ENCODE measurements at regions not wholly inside any gene's neighbourhood (a gene's known extent, or its start where the extent isn't known, plus 50 kb on each side); places are given as distances from the start of the nearest gene placed in this dataset.

- Histone ChIP-seq H2AFZ (ENCODE audit: low read depth, low read length) (no peak overlapping the region), H3K4me3 (ENCODE audit: low read length) (no peak overlapping the region), H3K9me3 (ENCODE audit: low read length) (no peaks in the 10 kb centered on the region), H3K27ac (ENCODE audit: low read length) (no peak overlapping the region), H3K36me3 (ENCODE audit: insufficient read depth, low read length) (no peaks in the 10 kb centered on the region), H4K20me1 (ENCODE audit: insufficient read depth) (no peaks in the 10 kb centered on the region), H3F3A (ENCODE audit: insufficient read depth, low read length, poor library complexity, severe bottlenecking) (peaks cover 4% of the 10 kb centered on the region), H3K9ac (ENCODE audit: low read length) (no peak overlapping the region), H3K79me2 (replicated peaks; ENCODE audit: insufficient read depth, low read length) (no peaks in the 10 kb centered on the region), H3K9me2 (ENCODE audit: insufficient read depth, low read length) (no peaks in the 10 kb centered on the region), H3K27me3 (ENCODE audit: insufficient read depth, low read depth, low read length) (no peaks in the 10 kb centered on the region), H3K4me2 (ENCODE audit: low read length) (no peak overlapping the region)
- TF ChIP-seq REST (IDR thresholded peaks at IDR 0.05; ENCODE audit: borderline replicate concordance) (no peak), SMC3 (conservative IDR thresholded peaks at IDR 0.05; ENCODE audit: poor library complexity) (no peak), TAF1 (IDR thresholded peaks at IDR 0.05; ENCODE audit: low read depth) (no peak), EZH2 (IDR thresholded peaks at IDR 0.05; ENCODE audit: borderline replicate concordance, insufficient read depth, low read length, poor library complexity, severe bottlenecking) (no peak), MXI1 (conservative IDR thresholded peaks at IDR 0.05; ENCODE audit: poor library complexity, severe bottlenecking) (no peak)
Measured at GRCh38 chr3:16728770-16729745, 123.8 kb upstream of the DAZL start.

GRCh38 chr3:16738451-16738850, 133.2 kb upstream of the DAZL start:
- H3K9me2 ChIP-seq (ENCODE audit: insufficient read depth, low read length) = no peaks in the 10 kb centered on the region
- H3K4me3 ChIP-seq (ENCODE audit: low read length) = no peak overlapping the region
- H3K79me2 ChIP-seq (replicated peaks; ENCODE audit: insufficient read depth, low read length) = no peaks in the 10 kb centered on the region
- H3F3A ChIP-seq (ENCODE audit: insufficient read depth, low read length, poor library complexity, severe bottlenecking) = no peaks in the 10 kb centered on the region
- no peaks in the 10 kb centered on the region for H3K27me3 ChIP-seq (ENCODE audit: insufficient read depth, low read depth, low read length)
- H3K36me3 ChIP-seq (ENCODE audit: insufficient read depth, low read length) = no peaks in the 10 kb centered on the region
- no peak overlapping the region for H3K9ac ChIP-seq (ENCODE audit: low read length)
- TF ChIP-seq EZH2 (IDR thresholded peaks at IDR 0.05; ENCODE audit: borderline replicate concordance, insufficient read depth, low read length, poor library complexity, severe bottlenecking) (no peak), REST (IDR thresholded peaks at IDR 0.05; ENCODE audit: borderline replicate concordance) (no peak), MXI1 (conservative IDR thresholded peaks at IDR 0.05; ENCODE audit: poor library complexity, severe bottlenecking) (no peak), POLR2AphosphoS5 (IDR thresholded peaks at IDR 0.05) (no peak), CTCF (IDR thresholded peaks at IDR 0.05; ENCODE audit: poor library complexity, severe bottlenecking) (no peak), SMC3 (conservative IDR thresholded peaks at IDR 0.05; ENCODE audit: poor library complexity) (no peak), TAF1 (IDR thresholded peaks at IDR 0.05; ENCODE audit: low read depth) (no peak), EP300 (conservative IDR thresholded peaks at IDR 0.05; ENCODE audit: poor library complexity, severe bottlenecking) (no peak), RAD21 (conservative IDR thresholded peaks at IDR 0.05) (no peak)
- no peak overlapping the region for H3K4me2 ChIP-seq (ENCODE audit: low read length)
- no peaks in the 10 kb centered on the region for H4K20me1 ChIP-seq (ENCODE audit: insufficient read depth)
- H3K9me3 ChIP-seq (ENCODE audit: low read length) = peaks cover 4% of the 10 kb centered on the region
- H2AFZ ChIP-seq (ENCODE audit: low read depth, low read length) = no peak overlapping the region
- no peak overlapping the region for H3K27ac ChIP-seq (ENCODE audit: low read length)
